ENCODE measurements at regions not wholly inside any gene's neighbourhood (a gene's known extent, or its start where the extent isn't known, plus 50 kb on each side); places are given as distances from the start of the nearest gene placed in this dataset.

- no peak overlapping the region for H3K27ac ChIP-seq (ENCODE audit: insufficient read depth, low read length)
- H3K27me3 ChIP-seq (ENCODE audit: control insufficient read depth, insufficient read depth, low read length): no peaks in the 10 kb centered on the region
- TF ChIP-seq EZH2 (IDR thresholded peaks at IDR 0.05; ENCODE audit: low read length, missing control alignments) (no peak), CTCF (conservative IDR thresholded peaks at IDR 0.05 in 1 of 2, IDR thresholded peaks at IDR 0.05 in 1 of 2; ENCODE audit: low read depth in 1 of 2, low read length in 2 of 2) (no peak)
- no peaks in the 10 kb centered on the region for H3K36me3 ChIP-seq (ENCODE audit: control insufficient read depth, insufficient read depth, low read length)
- no peak overlapping the region for H3K4me3 ChIP-seq (replicated peaks in 1 of 4; ENCODE audit: control extremely low read depth in 1 of 4, insufficient read depth in 1 of 4, low read depth in 3 of 4, low read length in 4 of 4)
- H3K4me2 ChIP-seq (ENCODE audit: extremely low read depth, insufficient read depth, low read length): no peak overlapping the region
- H2AFZ ChIP-seq (ENCODE audit: low read length): no peak overlapping the region
- H3K79me2 ChIP-seq (ENCODE audit: control insufficient read depth, insufficient read depth, low read length): no peaks in the 10 kb centered on the region
- DNase-seq (ENCODE audit: low read depth in 2 of 2): no peak
- H4K20me1 ChIP-seq (ENCODE audit: control insufficient read depth, extremely low read depth, insufficient read depth, low read length): no peaks in the 10 kb centered on the region
- H3K9me3 ChIP-seq (ENCODE audit: control insufficient read depth, insufficient read depth, low read depth, low read length): no peaks in the 10 kb centered on the region
- no peak overlapping the region for H3K9ac ChIP-seq (ENCODE audit: insufficient read depth, low read length)
- no peaks in the 10 kb centered on the region for H3K4me1 ChIP-seq (ENCODE audit: control insufficient read depth, extremely low read depth, insufficient read depth, low read length)
Observed at GRCh38 chr12:132401982-132402381, 72.6 kb upstream of the GALNT9 start.

- no peaks in the 10 kb centered on the region for H3K27me3 ChIP-seq (ENCODE audit: control insufficient read depth, insufficient read depth, low read length)
Observed at GRCh38 chr12:132400011-132400641, 70.7 kb upstream of the GALNT9 start.

More at GRCh38 chr12:132400011-132400641, 70.7 kb upstream of the GALNT9 start:
- Histone ChIP-seq H4K20me1 (ENCODE audit: control insufficient read depth, extremely low read depth, insufficient read depth, low read length) (no peaks in the 10 kb centered on the region), H3K4me1 (ENCODE audit: control insufficient read depth, extremely low read depth, insufficient read depth, low read length) (no peaks in the 10 kb centered on the region), H3K4me2 (ENCODE audit: extremely low read depth, insufficient read depth, low read length) (no peak overlapping the region), H3K9me3 (ENCODE audit: control insufficient read depth, insufficient read depth, low read depth, low read length) (no peaks in the 10 kb centered on the region), H3K9ac (ENCODE audit: insufficient read depth, low read length) (no peak overlapping the region), H2AFZ (ENCODE audit: low read length) (no peak overlapping the region), H3K27ac (ENCODE audit: insufficient read depth, low read length) (no peak overlapping the region), H3K4me3 (replicated peaks in 1 of 4; ENCODE audit: control extremely low read depth in 1 of 4, insufficient read depth in 1 of 4, low read depth in 3 of 4, low read length in 4 of 4) (no peak overlapping the region), H3K36me3 (ENCODE audit: control insufficient read depth, insufficient read depth, low read length) (no peaks in the 10 kb centered on the region), H3K79me2 (ENCODE audit: control insufficient read depth, insufficient read depth, low read length) (no peaks in the 10 kb centered on the region)
- DNase-seq (ENCODE audit: low read depth in 2 of 2): no peak
- no peak for TF ChIP-seq EZH2 (IDR thresholded peaks at IDR 0.05; ENCODE audit: low read length, missing control alignments)
- no peak for TF ChIP-seq CTCF (conservative IDR thresholded peaks at IDR 0.05 in 1 of 2, IDR thresholded peaks at IDR 0.05 in 1 of 2; ENCODE audit: low read depth in 1 of 2, low read length in 2 of 2)

Measured in fibroblast of lung (primary cell).